ENCODE measurements at regions not wholly inside any gene's neighbourhood (a gene's known extent, or its start where the extent isn't known, plus 50 kb on each side); places are given as distances from the start of the nearest gene placed in this dataset.

GRCh38 chr7:24405002-24405401 is 121.0 kb downstream of the NPY start:
- no peaks in the 10 kb centered on the region for H3K9me3 ChIP-seq
- no peaks in the 10 kb centered on the region for H3K27me3 ChIP-seq
- no peak overlapping the region for H3K27ac ChIP-seq
- no peaks in the 10 kb centered on the region for H3K36me3 ChIP-seq
- no peak for TF ChIP-seq EP300 (IDR thresholded peaks at IDR 0.05)
- TF ChIP-seq CTCF (IDR thresholded peaks at IDR 0.05) = no peak
- TF ChIP-seq POLR2A (IDR thresholded peaks at IDR 0.05) = no peak
- TF ChIP-seq POLR2AphosphoS5 (IDR thresholded peaks at IDR 0.05) = no peak
- no peak overlapping the region for H3K4me3 ChIP-seq
- H3K4me1 ChIP-seq = no peaks in the 10 kb centered on the region
- intact Hi-C loops (cut with DNase I; ENCODE audit: low total_unique reads) = loop anchor here (10.0 kb wide), 1 partner anchor 260 kb away; no protein-coding TSS in a partner anchor
- DNase-seq = no peak

- TF ChIP-seq CTCF (IDR thresholded peaks at IDR 0.05) = no peak
Measured at GRCh38 chr7:24406053-24406788, 122.2 kb downstream of the NPY start.

GRCh38 chr7:24406789-24407299 is 122.9 kb downstream of the NPY start:
- no peaks in the 10 kb centered on the region for H3K36me3 ChIP-seq
- no peaks in the 10 kb centered on the region for H3K27me3 ChIP-seq
- TF ChIP-seq CTCF (IDR thresholded peaks at IDR 0.05) (no peak), POLR2AphosphoS5 (IDR thresholded peaks at IDR 0.05) (no peak), EP300 (IDR thresholded peaks at IDR 0.05) (no peak), POLR2A (IDR thresholded peaks at IDR 0.05) (no peak)
- H3K27ac ChIP-seq = no peak overlapping the region
- intact Hi-C loops (cut with DNase I; ENCODE audit: low total_unique reads) = loop anchor here (10.0 kb wide), 1 partner anchor 258 kb away; no protein-coding TSS in a partner anchor
- H3K9me3 ChIP-seq = no peaks in the 10 kb centered on the region
- no peaks in the 10 kb centered on the region for H3K4me1 ChIP-seq
- no peak overlapping the region for H3K4me3 ChIP-seq
- no peak for DNase-seq
- 66 to 73% (median 71%) methylated on average over 3 of the region's 3 CpGs for WGBS, 5 donors

More at GRCh38 chr7:24406053-24406788, 122.2 kb downstream of the NPY start:
- Histone ChIP-seq H3K27me3 (no peaks in the 10 kb centered on the region), H3K4me3 (no peak overlapping the region), H3K27ac (no peak overlapping the region), H3K4me1 (no peaks in the 10 kb centered on the region), H3K36me3 (no peaks in the 10 kb centered on the region), H3K9me3 (no peaks in the 10 kb centered on the region)
- intact Hi-C loops (cut with DNase I; ENCODE audit: low total_unique reads) = loop anchor here (10.0 kb wide), 1 partner anchor 259 kb away; no protein-coding TSS in a partner anchor
- 67 to 75% (median 70%) methylated on average over 4 of the region's 4 CpGs for WGBS, 5 donors
- DNase-seq = no peak

GRCh38 chr7:24407965-24408364 is 124.0 kb downstream of the NPY start:
- TF ChIP-seq POLR2A (IDR thresholded peaks at IDR 0.05) = no peak
- TF ChIP-seq EP300 (IDR thresholded peaks at IDR 0.05) = no peak
- TF ChIP-seq CTCF (IDR thresholded peaks at IDR 0.05) = no peak
- TF ChIP-seq POLR2AphosphoS5 (IDR thresholded peaks at IDR 0.05) = no peak
- Histone ChIP-seq H3K27ac (no peak overlapping the region), H3K4me1 (no peaks in the 10 kb centered on the region), H3K9me3 (no peaks in the 10 kb centered on the region), H3K27me3 (no peaks in the 10 kb centered on the region), H3K4me3 (no peak overlapping the region), H3K36me3 (no peaks in the 10 kb centered on the region)
- intact Hi-C loops (cut with DNase I; ENCODE audit: low total_unique reads) = loop anchor here (10.0 kb wide), 1 partner anchor 257 kb away; no protein-coding TSS in a partner anchor
- DNase-seq = no peak
- 29 to 53% (median 38%) methylated on average over 1 of the region's 1 CpG for WGBS, 5 donors

Data from stomach (tissue), 8 donors.